ENCODE measurements at regions not wholly inside any gene's neighbourhood (a gene's known extent, or its start where the extent isn't known, plus 50 kb on each side); places are given as distances from the start of the nearest gene placed in this dataset.

GRCh38 chr16:13519871-13520270, 400.1 kb upstream of the ERCC4 start:
- Mint-ChIP-seq H3K27me3 (ENCODE audit: low read depth) (no peaks in the 10 kb centered on the region), H3K4me3 (ENCODE audit: low read depth) (no peak overlapping the region), H3K4me1 (ENCODE audit: low read depth) (no peaks in the 10 kb centered on the region), H3K27ac (no peak overlapping the region), H3K36me3 (ENCODE audit: low read depth) (no peaks in the 10 kb centered on the region), H3K9me3 (peaks cover 22% of the 10 kb centered on the region)
- intact Hi-C loops (cut with micrococcal nuclease): no loop called here
- DNase-seq (ENCODE audit: low spot score): no peak

- Mint-ChIP-seq H3K27me3 (ENCODE audit: low read depth) (no peaks in the 10 kb centered on the region), H3K4me1 (ENCODE audit: low read depth) (no peaks in the 10 kb centered on the region)
These were observed 398.6 kb upstream of the ERCC4 start for GRCh38 chr16:13521356-13521755.

GRCh38 chr16:13527332-13527731, 392.6 kb upstream of the ERCC4 start:
- no peak overlapping the region for H3K4me3 Mint-ChIP-seq (ENCODE audit: low read depth)
- DNase-seq (ENCODE audit: low spot score): no peak
- H3K9me3 Mint-ChIP-seq: peaks cover 8% of the 10 kb centered on the region
- no peak overlapping the region for H3K27ac Mint-ChIP-seq
- no peaks in the 10 kb centered on the region for H3K27me3 Mint-ChIP-seq (ENCODE audit: low read depth)
- H3K4me1 Mint-ChIP-seq (ENCODE audit: low read depth): no peaks in the 10 kb centered on the region
- no peaks in the 10 kb centered on the region for H3K36me3 Mint-ChIP-seq (ENCODE audit: low read depth)
- intact Hi-C loops (cut with micrococcal nuclease): no loop called here

More at GRCh38 chr16:13521356-13521755, 398.6 kb upstream of the ERCC4 start:
- no peak for DNase-seq (ENCODE audit: low spot score)
- intact Hi-C loops (cut with micrococcal nuclease): no loop called here
- H3K36me3 Mint-ChIP-seq (ENCODE audit: low read depth): no peaks in the 10 kb centered on the region
- H3K9me3 Mint-ChIP-seq: peaks cover 13% of the 10 kb centered on the region
- no peak overlapping the region for H3K4me3 Mint-ChIP-seq (ENCODE audit: low read depth)
- no peak overlapping the region for H3K27ac Mint-ChIP-seq

GRCh38 chr16:13528691-13529090, 391.3 kb upstream of the ERCC4 start:
- no peak for DNase-seq (ENCODE audit: low spot score)
- no peak overlapping the region for H3K4me3 Mint-ChIP-seq (ENCODE audit: low read depth)
- no peaks in the 10 kb centered on the region for H3K27me3 Mint-ChIP-seq (ENCODE audit: low read depth)
- H3K36me3 Mint-ChIP-seq (ENCODE audit: low read depth): no peaks in the 10 kb centered on the region
- no peaks in the 10 kb centered on the region for H3K4me1 Mint-ChIP-seq (ENCODE audit: low read depth)
- intact Hi-C loops (cut with micrococcal nuclease): no loop called here
- no peak overlapping the region for H3K27ac Mint-ChIP-seq
- peaks cover 15% of the 10 kb centered on the region for H3K9me3 Mint-ChIP-seq

GRCh38 chr16:13529193-13529982, 390.6 kb upstream of the ERCC4 start:
- Mint-ChIP-seq H3K36me3 (ENCODE audit: low read depth) (no peaks in the 10 kb centered on the region), H3K9me3 (peaks cover 15% of the 10 kb centered on the region), H3K4me3 (ENCODE audit: low read depth) (no peak overlapping the region), H3K4me1 (ENCODE audit: low read depth) (no peaks in the 10 kb centered on the region), H3K27ac (no peak overlapping the region), H3K27me3 (ENCODE audit: low read depth) (no peaks in the 10 kb centered on the region)
- DNase-seq (ENCODE audit: low spot score): no peak
- intact Hi-C loops (cut with micrococcal nuclease): no loop called here

- no peaks in the 10 kb centered on the region for H3K27me3 Mint-ChIP-seq (ENCODE audit: low read depth)
- H3K27ac Mint-ChIP-seq: no peak overlapping the region
- H3K36me3 Mint-ChIP-seq (ENCODE audit: low read depth): no peaks in the 10 kb centered on the region
- H3K4me1 Mint-ChIP-seq (ENCODE audit: low read depth): no peaks in the 10 kb centered on the region
- no peak overlapping the region for H3K4me3 Mint-ChIP-seq (ENCODE audit: low read depth)
- intact Hi-C loops (cut with micrococcal nuclease): no loop called here
- no peak for DNase-seq (ENCODE audit: low spot score)
- peaks cover 17% of the 10 kb centered on the region for H3K9me3 Mint-ChIP-seq
These were observed 379.2 kb upstream of the ERCC4 start for GRCh38 chr16:13540771-13541170.

- Mint-ChIP-seq H3K27ac (no peak overlapping the region), H3K36me3 (ENCODE audit: low read depth) (no peaks in the 10 kb centered on the region), H3K4me3 (ENCODE audit: low read depth) (no peak overlapping the region), H3K27me3 (ENCODE audit: low read depth) (no peaks in the 10 kb centered on the region), H3K9me3 (peaks cover 13% of the 10 kb centered on the region), H3K4me1 (ENCODE audit: low read depth) (no peaks in the 10 kb centered on the region)
- DNase-seq (ENCODE audit: low spot score): no peak
- intact Hi-C loops (cut with micrococcal nuclease): no loop called here
These were observed 377.7 kb upstream of the ERCC4 start for GRCh38 chr16:13542284-13542683.

- Mint-ChIP-seq H3K36me3 (ENCODE audit: low read depth) (no peaks in the 10 kb centered on the region), H3K27ac (no peak overlapping the region), H3K4me3 (ENCODE audit: low read depth) (no peak overlapping the region), H3K4me1 (ENCODE audit: low read depth) (no peaks in the 10 kb centered on the region), H3K27me3 (ENCODE audit: low read depth) (no peaks in the 10 kb centered on the region), H3K9me3 (peaks cover 9% of the 10 kb centered on the region)
- intact Hi-C loops (cut with micrococcal nuclease): no loop called here
- no peak for DNase-seq (ENCODE audit: low spot score)
These were observed 376.1 kb upstream of the ERCC4 start for GRCh38 chr16:13543850-13544249.

- Mint-ChIP-seq H3K9me3 (peaks cover 9% of the 10 kb centered on the region), H3K27ac (no peak overlapping the region), H3K27me3 (ENCODE audit: low read depth) (no peaks in the 10 kb centered on the region), H3K4me1 (ENCODE audit: low read depth) (no peaks in the 10 kb centered on the region), H3K36me3 (ENCODE audit: low read depth) (no peaks in the 10 kb centered on the region), H3K4me3 (ENCODE audit: low read depth) (no peak overlapping the region)
- intact Hi-C loops (cut with micrococcal nuclease): no loop called here
- no peak for DNase-seq (ENCODE audit: low spot score)
These were observed 374.7 kb upstream of the ERCC4 start for GRCh38 chr16:13545271-13545670.

- intact Hi-C loops (cut with micrococcal nuclease): no loop called here
- H3K4me1 Mint-ChIP-seq (ENCODE audit: low read depth): no peaks in the 10 kb centered on the region
- H3K9me3 Mint-ChIP-seq: peaks cover 4% of the 10 kb centered on the region
- no peaks in the 10 kb centered on the region for H3K36me3 Mint-ChIP-seq (ENCODE audit: low read depth)
- no peak for DNase-seq (ENCODE audit: low spot score)
- H3K27ac Mint-ChIP-seq: no peak overlapping the region
- no peak overlapping the region for H3K4me3 Mint-ChIP-seq (ENCODE audit: low read depth)
- H3K27me3 Mint-ChIP-seq (ENCODE audit: low read depth): no peaks in the 10 kb centered on the region
These were observed 369.7 kb upstream of the ERCC4 start for GRCh38 chr16:13550254-13550653.

- Mint-ChIP-seq H3K4me3 (ENCODE audit: low read depth) (no peak overlapping the region), H3K4me1 (ENCODE audit: low read depth) (no peaks in the 10 kb centered on the region), H3K27ac (no peak overlapping the region), H3K36me3 (ENCODE audit: low read depth) (no peaks in the 10 kb centered on the region), H3K27me3 (ENCODE audit: low read depth) (no peaks in the 10 kb centered on the region), H3K9me3 (peaks cover 7% of the 10 kb centered on the region)
- intact Hi-C loops (cut with micrococcal nuclease): no loop called here
- DNase-seq (ENCODE audit: low spot score): no peak
These were observed 367.6 kb upstream of the ERCC4 start for GRCh38 chr16:13552062-13552959.

GRCh38 chr16:13552960-13553257, 367.0 kb upstream of the ERCC4 start:
- H3K36me3 Mint-ChIP-seq (ENCODE audit: low read depth): no peaks in the 10 kb centered on the region
- H3K27me3 Mint-ChIP-seq (ENCODE audit: low read depth): no peaks in the 10 kb centered on the region
- intact Hi-C loops (cut with micrococcal nuclease): no loop called here
- no peak overlapping the region for H3K27ac Mint-ChIP-seq
- no peak overlapping the region for H3K4me3 Mint-ChIP-seq (ENCODE audit: low read depth)
- no peaks in the 10 kb centered on the region for H3K4me1 Mint-ChIP-seq (ENCODE audit: low read depth)
- peaks cover 7% of the 10 kb centered on the region for H3K9me3 Mint-ChIP-seq
- no peak for DNase-seq (ENCODE audit: low spot score)

- no peaks in the 10 kb centered on the region for H3K4me1 Mint-ChIP-seq (ENCODE audit: low read depth)
- intact Hi-C loops (cut with micrococcal nuclease): no loop called here
- no peak overlapping the region for H3K27ac Mint-ChIP-seq
- no peaks in the 10 kb centered on the region for H3K27me3 Mint-ChIP-seq (ENCODE audit: low read depth)
- H3K4me3 Mint-ChIP-seq (ENCODE audit: low read depth): no peak overlapping the region
- no peak for DNase-seq (ENCODE audit: low spot score)
- no peaks in the 10 kb centered on the region for H3K36me3 Mint-ChIP-seq (ENCODE audit: low read depth)
- H3K9me3 Mint-ChIP-seq: peaks cover 11% of the 10 kb centered on the region
These were observed 366.4 kb upstream of the ERCC4 start for GRCh38 chr16:13553453-13553985.
